HEK293T (cell line): ENCODE measurements at regions not wholly inside any gene's neighbourhood (a gene's known extent, or its start where the extent isn't known, plus 50 kb on each side); places are given as distances from the start of the nearest gene placed in this dataset.

Experiments
- ARNT ChIP-seq: fragments of 450-650 bp; IDR thresholded peaks from 2 replicates; pipeline ENCODE4 v1.6.1; 2017; ENCODE audit warnings: mild to moderate bottlenecking
- CTBP1 ChIP-seq: fragments of 450-650 bp; IDR thresholded peaks from 2 replicates; pipeline ENCODE4 v1.6.1; 2016; ENCODE audit warnings: borderline replicate concordance
- ELF4 ChIP-seq: fragments of 450-650 bp; IDR thresholded peaks from 2 replicates; pipeline ENCODE4 v1.6.1; 2017; ENCODE audit warnings: antibody characterized with exemption
- FOXA1 ChIP-seq: fragments of 450-650 bp; IDR thresholded peaks from 2 replicates; pipeline ENCODE4 v1.6.1; 2016; ENCODE audit warnings: mild to moderate bottlenecking
- FOXK2 ChIP-seq: fragments of 450-650 bp; IDR thresholded peaks from 2 replicates; pipeline ENCODE4 v1.6.1; 2016; ENCODE audit warnings: mild to moderate bottlenecking
- FOXM1 ChIP-seq: fragments of 450-650 bp; IDR thresholded peaks from 2 replicates; pipeline ENCODE4 v1.6.1; 2017; ENCODE audit warnings: mild to moderate bottlenecking, borderline replicate concordance
- HDGF ChIP-seq: fragments of 450-650 bp; IDR thresholded peaks from 2 replicates; pipeline ENCODE4 v1.6.1; 2017; ENCODE audit warnings: antibody characterized with exemption, borderline replicate concordance
- L3MBTL2 ChIP-seq: fragments of 450-650 bp; conservative IDR thresholded peaks from 2 replicates; pipeline ENCODE4 v1.6.1; 2016; ENCODE audit warnings: mild to moderate bottlenecking
- LEF1 ChIP-seq: fragments of 450-650 bp; IDR thresholded peaks from 2 replicates; pipeline ENCODE4 v1.6.1; 2017; ENCODE audit warnings: mild to moderate bottlenecking, borderline replicate concordance
- PKNOX1 ChIP-seq: fragments of 450-650 bp; IDR thresholded peaks from 2 replicates; pipeline ENCODE4 v1.6.1; 2016
- SP1 ChIP-seq: fragments of 450-650 bp; IDR thresholded peaks from 2 replicates; pipeline ENCODE4 v1.6.1; 2017
- SUZ12 ChIP-seq: fragments of 450-650 bp; IDR thresholded peaks from 2 replicates; pipeline ENCODE4 v1.6.1; 2016; ENCODE audit warnings: mild to moderate bottlenecking
- TARDBP ChIP-seq: fragments of 450-650 bp; IDR thresholded peaks from 2 replicates; pipeline ENCODE4 v1.6.1; 2016
- ZNF384 ChIP-seq: fragments of 450-650 bp; IDR thresholded peaks from 2 replicates; pipeline ENCODE4 v1.6.1; 2016

- TF ChIP-seq LEF1 (no peak), FOXA1 (no peak), ZNF384 (no peak), SP1 (no peak), FOXK2 (no peak), CTBP1 (no peak), L3MBTL2 (no peak), FOXM1 (no peak), SUZ12 (no peak), PKNOX1 (no peak), ELF4 (no peak), ARNT (no peak), HDGF (no peak), TARDBP (no peak)
These were observed 85.4 kb downstream of the HES1 start for GRCh38 chr3:194221336-194221735.
